ENCODE measurements at regions not wholly inside any gene's neighbourhood (a gene's known extent, or its start where the extent isn't known, plus 50 kb on each side); places are given as distances from the start of the nearest gene placed in this dataset.

DNA sequence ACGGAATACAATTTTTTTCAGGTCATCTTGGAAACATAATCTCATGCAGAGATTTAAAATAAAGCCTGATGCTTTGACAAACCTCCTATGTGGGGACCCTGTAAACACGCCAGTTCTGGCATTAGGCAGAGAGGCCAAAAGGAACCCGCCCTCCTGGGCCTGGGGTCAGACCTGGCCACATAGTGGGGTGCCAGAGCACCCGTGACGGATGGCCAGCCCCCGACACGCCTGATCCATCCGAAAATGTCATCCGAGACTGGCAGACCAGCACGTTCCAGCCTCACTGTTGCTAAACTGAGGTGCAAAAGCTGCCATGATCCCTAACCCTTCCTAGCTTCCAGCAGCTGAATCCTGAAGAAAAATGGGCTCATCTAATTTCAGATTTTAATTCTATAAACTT lies 222.6 kb upstream of the SALL3 start:
- ChIA-PET CTCF (no interaction called here), POLR2A (no interaction called here)

DNA sequence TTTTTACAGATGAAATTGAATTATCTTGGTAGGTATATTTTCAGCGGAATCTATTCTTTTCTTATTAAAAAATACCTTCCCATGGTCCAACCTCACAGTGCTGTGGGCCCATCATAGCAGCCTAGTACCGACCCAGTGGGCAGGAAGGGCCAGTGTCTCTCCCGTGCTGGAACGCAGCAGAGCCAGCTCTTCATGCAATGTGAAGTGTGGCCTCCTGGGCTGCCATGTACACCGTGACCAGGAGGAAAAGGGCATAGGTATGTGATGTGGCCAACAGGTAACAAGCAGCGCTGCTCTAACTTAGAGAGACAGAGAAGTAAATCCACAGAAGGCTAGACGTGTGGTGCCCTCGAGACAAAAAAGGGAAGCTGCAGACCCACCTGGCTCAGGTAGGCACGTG lies 221.1 kb upstream of the SALL3 start:
- ChIA-PET POLR2A (no interaction called here), CTCF (no interaction called here)

DNA sequence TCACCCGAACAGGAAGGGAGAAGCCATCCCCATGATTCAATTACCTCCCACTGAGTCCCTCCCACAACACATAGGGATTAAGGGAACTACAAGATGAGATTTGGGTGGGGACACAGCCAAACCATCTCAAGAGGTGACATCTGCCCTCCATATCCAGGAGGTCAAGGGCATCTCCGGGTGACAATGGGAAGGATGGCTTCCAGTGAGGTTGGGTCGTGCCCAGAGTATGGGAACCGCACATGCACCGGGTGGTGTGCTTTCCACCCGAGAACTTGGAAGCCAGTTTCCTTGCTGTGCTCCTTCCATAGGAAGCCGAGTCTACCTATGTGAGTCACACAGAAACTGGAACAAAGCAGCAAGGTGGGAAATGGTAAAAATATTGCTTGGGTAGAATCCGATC lies 216.9 kb upstream of the SALL3 start:
- POLR2A ChIA-PET: no interaction called here
- CTCF ChIA-PET: no interaction called here

DNA sequence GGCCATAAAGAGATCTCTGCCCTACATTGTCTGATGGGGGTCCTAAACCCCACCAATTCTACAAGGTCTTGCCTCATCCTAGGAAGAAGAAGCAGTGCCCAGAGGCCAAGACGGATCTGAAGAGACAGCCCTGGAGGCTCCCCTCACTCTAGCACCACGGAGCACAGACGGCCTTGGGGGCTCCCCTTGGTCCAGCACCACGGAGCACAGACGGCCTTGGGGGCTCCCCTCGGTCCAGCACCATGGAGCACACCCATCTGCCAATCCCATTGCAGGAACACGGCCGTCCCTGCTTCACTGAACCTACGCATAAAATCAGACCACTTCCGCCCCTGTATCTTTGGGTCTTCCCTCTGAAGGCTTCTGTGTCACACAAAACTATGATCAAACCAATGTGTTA lies 215.1 kb upstream of the SALL3 start:
- CTCF ChIA-PET: no interaction called here
- POLR2A ChIA-PET: no interaction called here

DNA sequence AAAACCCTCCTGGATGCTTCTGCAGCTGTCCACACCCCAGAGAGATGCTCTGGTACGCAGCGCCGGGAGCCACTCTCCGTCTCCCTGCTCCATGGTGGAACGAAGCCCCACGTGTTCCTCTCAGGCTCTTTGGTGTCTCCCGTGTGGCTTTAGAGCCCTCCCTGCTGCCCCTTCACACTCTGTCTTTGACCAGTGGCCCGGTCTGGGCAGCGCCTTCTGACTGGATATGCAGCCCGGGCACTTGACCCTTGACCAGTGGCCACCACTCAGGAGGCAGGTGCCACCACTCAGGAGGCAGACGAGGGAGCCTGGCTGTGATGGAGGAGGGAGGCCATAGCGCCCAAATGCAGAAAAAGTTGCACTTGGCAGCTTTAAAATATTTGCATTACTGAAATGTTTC lies 214.5 kb upstream of the SALL3 start:
- ChIA-PET POLR2A (no interaction called here), CTCF (no interaction called here)

DNA sequence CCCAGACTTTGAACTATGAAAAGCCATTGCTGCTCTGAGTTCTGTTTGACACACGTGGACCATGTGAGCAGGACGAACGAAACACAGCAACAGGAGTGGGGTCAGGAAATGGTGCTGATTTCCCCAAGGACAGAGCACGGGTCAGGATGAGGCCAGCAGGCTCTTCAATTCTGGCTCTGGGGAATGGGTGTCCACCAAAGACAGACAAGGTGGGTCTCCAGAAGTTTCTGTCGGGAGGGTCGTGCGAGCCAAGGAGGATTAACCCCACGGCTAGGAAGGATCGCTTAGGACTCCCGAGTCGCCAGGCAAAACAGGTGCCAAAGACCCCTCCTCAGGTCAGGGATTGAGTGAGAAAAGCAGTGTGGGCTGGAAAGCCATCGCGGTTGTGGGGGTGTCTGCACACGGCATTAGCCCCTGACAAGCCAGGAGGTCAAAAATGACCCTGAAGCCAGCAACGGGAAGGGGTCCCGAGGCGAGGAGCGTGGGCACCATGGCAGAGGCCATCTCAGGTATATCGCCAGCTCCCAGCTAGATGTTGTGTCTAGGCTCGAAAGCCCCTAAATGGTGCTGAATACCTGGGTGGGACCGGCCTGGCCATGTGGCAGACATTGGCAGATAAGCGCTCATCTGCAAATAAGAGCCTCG lies 213.9 kb upstream of the SALL3 start:
- ChIA-PET POLR2A (no interaction called here), CTCF (no interaction called here)

DNA sequence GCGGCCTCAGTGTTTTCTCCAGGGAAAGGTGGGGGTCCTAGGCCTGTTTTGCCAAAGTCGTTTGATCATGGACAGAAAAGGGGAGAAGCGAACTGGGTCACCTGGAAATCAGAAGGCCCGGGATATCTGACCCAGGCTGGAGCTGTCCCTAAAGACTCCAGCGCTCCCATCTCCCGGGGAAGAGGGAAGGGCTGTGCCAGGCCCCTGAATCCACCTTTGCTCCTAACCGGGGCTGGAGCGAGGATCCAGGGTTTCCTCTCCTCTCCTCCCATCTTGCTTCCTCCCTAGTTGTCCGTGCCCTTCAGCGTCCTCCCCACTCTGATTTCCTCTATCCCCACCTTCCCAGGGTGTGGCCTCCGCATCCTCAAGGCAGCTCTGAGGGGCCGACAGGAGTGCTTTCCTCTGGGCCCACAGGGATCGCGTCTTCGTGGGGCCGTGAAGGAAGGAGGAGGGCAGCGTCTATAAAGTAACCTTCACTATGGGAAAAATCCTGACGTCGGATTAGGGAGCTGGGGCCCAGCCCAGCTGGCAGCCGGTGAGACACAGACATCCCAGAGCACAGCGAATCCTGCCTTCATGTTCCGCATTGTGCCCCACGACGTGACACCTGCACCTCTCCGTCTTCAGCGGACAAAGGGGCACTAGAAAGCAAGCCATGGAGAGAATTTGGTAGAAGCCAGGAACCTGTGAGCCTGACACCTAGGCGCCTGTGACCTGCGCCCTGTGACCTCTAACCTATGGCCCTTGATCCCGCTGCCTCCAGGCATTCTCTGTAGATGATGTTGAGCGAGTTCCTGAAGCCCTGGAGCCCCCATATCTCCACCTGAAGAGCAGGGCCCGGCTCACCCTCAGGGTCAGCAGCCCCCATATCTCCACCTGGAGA lies 212.7 kb upstream of the SALL3 start:
- ChIA-PET CTCF (no interaction called here), POLR2A (no interaction called here)

DNA sequence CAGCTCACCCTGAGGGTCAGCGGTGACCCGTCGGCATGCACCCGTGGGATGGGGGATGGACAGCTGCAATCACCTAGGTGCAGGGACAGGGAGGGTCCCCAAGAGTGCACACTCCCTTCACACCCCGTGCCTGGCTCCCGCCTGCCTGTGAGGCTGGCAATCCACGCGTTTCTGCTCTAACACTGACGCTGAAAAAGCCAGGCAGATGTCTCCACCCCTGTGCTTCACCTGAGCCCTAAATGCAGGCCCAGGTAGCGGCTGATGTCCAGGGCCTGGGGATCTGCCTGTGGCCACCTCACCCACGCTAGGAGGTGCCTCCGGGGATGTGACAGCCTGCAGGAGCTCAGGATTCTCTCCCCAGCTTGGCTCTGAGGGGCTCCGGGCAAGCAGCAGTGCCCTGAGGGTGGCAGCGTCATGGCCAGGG lies 212.0 kb upstream of the SALL3 start:
- ChIA-PET POLR2A (no interaction called here), CTCF (no interaction called here)

DNA sequence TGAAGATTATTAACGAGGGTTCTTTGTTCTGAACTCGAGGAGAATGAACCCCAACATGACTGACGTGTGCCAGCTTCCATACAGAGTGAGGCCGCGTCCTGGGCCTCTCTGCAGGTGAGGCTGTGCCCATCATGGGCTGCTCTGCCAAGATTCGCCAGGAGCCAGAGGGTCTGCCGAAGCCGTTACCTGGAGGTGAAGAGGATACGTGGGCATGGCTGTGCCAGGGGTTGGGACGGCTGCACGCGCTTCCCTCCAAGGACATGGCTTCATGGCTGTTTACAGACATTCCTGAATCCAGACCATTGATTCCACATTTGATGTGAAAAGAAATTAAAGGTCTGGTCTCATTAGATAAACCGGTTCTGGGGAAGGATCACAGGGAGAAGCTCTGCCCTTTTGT lies 211.4 kb upstream of the SALL3 start:
- ChIA-PET POLR2A (no interaction called here), CTCF (no interaction called here)

DNA sequence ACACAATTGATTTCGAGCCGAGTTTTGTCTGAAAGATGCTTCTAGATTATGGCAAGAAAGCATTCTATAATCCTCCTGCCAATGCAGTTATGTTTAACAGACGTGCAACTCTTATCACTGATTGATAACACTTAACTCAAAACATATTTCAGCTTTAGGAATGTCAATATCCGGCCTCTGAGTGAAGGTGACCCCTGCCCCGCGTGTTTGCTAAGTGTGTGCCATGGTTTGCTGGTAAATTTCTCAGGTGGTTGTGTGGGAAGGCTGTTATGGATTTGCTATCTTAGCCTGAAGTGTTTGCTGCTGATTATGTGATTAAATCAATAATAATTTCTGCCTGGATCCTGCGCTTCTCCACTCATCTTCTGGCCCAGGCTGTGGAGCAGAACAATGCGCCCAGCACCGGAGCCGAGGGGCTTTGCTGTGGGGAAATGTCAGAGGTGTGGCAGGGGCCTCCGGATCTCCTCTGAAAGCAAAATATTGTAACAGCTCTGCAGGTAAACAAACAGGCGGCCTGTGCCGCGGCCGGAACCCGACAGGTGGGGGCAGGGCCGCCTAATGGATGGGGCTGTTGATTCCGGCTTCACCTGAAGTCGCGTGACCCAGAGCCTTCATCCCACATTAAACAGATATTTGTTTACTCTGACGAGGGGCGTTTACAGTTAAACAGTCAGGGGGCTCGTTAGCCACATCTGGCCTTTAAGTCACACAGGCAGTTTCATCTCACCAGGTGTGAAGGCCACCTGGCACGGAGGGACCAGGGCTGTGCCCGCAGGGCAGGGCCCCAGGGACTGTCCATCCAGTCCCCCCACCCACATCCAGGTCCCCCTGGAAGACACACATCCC lies 210.7 kb upstream of the SALL3 start:
- ChIA-PET POLR2A (no interaction called here), CTCF (no interaction called here)

DNA sequence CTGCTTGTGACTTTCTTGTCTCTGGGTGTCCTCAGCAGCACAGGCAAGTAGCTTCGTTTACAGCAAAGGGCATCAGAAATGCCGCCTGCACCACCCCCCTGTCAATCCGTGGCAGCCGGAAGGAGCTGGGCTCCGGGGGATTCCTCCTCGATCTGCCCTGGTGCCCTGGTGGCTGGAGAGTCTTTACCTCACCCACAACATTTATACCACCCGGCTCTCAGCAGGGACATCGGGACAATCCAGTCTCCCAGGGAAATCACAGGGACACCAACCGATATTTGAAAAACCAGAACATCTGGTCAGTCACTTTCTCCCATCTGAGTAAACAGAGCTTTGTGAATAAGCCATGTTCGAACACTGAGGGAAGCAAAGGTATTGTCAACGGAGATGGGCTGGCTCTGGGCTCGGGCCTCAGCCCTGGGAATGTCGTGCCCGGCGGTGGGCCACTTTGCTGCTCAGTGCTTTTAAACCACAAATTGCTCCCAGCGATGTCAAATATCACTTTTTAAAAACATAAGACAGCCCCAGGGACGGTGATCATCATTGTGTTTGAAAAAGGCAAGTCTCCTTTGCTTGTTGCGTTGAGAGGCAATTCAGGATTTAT lies 210.0 kb upstream of the SALL3 start:
- CTCF ChIA-PET: no interaction called here
- POLR2A ChIA-PET: no interaction called here

DNA sequence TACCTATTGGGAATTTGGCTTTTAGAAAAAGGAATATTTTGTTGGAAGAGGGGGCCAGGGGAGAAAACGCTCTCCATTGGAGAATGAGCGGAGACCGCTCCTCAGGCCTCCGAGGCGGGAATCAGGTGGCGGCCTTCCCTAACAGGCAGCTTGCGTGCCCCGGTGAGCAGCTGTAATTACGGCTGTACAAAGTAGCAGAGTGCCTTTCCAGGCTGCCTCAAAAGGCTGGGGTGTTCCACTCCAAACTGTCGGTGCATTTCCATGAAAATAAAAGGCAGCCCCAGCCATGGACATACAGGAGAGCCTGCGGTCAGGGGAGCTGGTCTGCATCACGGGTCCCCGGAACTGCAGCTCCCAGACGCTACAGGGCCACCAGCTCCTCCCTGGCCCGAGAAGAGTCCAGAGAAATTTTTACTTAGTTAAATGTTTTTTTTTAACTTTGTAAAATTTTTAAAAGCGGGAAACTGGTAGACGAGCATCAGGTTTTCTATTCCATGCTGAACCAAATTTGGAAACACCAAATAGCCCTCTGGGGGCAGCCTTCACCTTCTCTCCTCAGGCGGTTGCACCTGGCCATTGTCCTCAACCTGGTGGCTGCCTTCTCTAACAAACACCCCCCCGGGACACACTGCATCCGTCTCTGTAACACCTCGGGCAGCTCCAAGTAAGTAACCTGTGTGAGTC lies 209.3 kb upstream of the SALL3 start:
- ChIA-PET POLR2A (no interaction called here), CTCF (no interaction called here)

DNA sequence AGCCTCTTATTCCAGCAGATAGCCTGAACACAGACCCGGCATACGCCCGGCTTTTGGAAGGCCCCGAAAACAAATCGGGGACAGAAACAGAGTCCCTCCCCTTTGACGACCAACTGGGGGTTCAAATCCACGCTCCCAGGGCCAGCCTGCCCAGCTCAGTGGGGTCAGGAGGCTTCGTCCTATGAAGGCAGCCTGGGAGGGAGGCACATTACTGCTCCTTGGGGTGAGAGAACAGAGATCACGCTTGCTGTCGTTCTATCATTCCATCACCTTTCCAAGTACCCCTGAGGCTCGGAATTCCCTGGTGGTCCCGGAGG lies 208.8 kb upstream of the SALL3 start:
- CTCF ChIA-PET: no interaction called here
- POLR2A ChIA-PET: no interaction called here

DNA sequence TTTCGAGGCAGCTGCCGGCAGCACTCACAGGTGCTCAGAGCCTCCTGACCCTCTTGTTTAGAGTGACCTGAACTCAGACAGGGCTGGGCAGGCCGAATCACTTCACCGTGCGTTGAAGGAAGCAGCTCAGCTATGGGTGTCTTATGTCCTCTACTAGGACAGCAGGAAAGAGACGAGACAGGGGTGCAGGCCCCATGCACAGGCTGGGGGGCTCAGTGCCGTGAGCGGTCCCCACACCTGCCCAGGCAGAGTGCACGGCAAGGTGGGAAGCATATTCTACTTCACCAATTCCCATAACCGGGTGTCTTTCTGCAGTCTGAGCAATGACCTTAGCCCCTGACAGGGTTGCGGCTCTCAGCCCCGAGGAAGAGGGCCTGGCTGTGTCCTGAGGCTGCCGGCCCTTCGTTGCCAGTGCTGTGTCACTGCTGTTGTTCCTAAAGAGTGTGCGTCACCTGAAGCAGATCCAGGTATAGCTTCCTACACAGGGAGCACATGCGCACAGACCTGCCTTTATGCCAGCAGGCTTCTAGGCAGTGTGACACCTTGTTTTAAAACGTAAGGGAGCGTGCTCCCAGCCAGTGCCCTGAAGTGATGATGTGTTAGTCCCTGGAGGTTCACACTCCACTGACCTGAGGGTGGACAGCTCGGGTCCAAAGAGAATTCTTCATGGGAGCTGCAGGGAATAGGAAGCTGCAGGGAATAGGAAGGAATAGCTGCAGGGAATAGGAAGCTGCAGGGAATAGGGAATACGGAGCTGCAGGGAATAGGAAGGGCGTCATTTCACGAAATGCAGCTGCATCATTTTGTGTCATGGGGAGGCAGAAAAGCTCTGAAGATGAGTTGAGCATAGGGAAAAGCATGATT lies 207.9 kb upstream of the SALL3 start:
- ChIA-PET POLR2A (no interaction called here), CTCF (no interaction called here)

DNA sequence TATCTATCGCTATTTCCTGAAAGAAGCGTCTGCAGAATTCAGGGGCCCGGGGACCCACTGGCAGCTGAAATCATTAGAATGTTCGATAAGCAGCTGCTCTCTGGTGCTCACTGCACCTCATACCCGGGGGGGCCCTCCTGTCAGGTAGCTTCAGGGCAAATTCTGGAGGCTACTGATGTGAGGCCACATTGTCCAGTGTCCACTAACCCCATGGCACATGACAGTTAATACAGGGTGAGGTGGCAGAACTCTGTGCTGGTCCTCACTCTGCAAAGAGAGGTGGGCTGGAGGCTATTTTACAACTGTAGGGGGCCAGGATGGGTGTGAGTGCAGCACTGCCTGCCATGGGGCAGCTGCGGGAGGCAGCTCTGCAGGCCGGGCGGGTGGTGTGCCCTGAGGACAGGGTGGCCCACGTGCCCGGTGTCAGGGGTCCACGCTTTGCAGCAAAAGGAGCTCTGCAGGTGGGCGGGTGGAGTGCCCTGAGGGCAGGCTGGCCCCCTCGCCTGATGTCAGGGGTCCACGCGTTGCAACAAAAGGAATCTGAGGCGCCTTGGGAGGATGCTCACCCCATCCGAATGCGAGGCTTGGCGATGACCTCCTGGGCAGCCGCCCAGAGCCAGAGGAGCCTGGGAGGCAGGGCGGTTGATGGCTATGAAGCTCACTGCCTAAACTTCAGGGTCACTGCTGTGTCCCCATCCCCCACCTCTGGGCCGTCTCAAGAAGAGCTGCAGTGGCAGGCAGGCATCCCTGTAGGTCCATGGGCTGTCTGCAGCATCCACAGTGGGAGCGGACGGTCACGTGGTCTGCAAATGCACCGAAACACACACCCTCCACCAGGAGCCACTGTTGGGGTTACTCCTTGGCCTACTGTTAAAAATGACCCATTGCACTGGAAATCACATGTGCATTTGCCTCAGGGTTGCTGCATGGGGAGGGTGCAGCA lies 207.0 kb upstream of the SALL3 start:
- POLR2A ChIA-PET: no interaction called here

DNA sequence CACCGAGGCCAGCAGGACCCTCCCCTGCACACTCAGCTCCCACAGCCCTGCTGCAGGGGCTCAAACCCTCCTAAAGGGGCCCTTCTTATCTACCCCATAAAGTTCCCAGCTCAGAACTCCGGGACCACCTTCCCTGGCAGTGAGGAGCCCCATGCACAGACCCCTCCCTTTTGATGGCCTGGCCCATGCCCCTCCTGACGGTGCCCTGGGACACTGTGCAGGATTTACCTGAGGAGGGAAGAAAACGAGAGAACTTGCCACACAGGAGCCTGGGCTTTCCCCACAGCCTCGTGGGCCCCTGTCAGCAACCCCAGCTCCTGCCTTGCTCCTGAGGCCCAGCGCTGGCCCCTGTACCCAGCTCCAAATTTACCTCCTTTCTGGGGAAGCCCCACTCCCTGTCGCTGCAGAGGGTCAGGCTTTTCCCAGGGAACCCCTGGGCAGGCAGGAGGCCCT lies 206.3 kb upstream of the SALL3 start:
- ChIA-PET CTCF (no interaction called here), POLR2A (no interaction called here)

More for the DNA sequence above, 207.0 kb upstream of the SALL3 start:
- CTCF ChIA-PET: no interaction called here

DNA sequence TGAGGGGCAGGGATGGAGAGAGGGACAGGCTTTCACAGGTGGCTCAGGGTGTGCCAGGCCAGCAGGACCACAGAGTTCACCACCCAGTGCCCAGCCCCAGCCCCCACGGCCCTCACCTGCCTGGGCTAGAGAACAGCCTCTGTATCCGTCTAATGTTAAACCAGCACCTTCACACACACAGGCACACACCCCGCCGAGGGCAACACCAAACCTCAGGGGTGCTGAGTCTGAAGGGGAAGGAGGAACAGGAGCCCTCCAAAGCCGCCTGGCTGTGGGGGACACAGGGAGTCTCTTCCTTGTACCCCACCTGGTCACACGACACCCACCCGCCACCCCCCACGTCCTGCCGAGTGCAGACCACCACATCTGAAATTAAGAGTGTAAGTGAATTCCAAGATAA lies 205.8 kb upstream of the SALL3 start:
- ChIA-PET POLR2A (no interaction called here), CTCF (no interaction called here)

DNA sequence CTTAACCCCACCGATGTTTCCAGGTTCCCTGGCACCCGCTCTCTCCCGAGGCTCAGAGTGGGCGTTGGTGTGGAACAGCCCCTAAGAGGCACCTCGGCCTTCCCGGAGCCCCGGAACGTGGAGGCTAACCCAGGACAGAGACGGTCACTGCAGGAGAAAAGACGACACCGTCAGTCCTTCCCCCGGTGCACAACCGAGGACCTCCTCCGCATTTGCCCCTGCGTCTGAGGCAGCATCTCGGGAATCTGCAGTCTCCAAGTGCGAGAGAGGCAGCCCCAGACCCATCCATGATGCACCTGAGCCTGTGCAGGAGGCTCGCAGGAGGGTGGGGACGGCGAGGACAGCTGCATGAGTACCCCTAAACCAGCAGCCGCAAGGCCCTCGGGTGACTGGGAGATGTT lies 204.9 kb upstream of the SALL3 start:
- ChIA-PET CTCF (no interaction called here), POLR2A (no interaction called here)
